ENCODE measurements at regions not wholly inside any gene's neighbourhood (a gene's known extent, or its start where the extent isn't known, plus 50 kb on each side); places are given as distances from the start of the nearest gene placed in this dataset.
A peak's percentile ranks its signal among the peaks of the same experiment; 100 is the strongest.

- no peak overlapping the region for H4K91ac ChIP-seq (ENCODE audit: insufficient read depth, low read depth, low read length)
- H4K5ac ChIP-seq (ENCODE audit: low read depth, low read length): no peak overlapping the region
- no peak overlapping the region for H3K4me2 ChIP-seq (ENCODE audit: low read depth, low read length)
- no TSS peak for BruUV-seq (replicated peaks)
- H3K79me1 ChIP-seq (ENCODE audit: low read depth in 1 of 2, low read length in 2 of 2): no peaks in the 10 kb centered on the region
- no peaks in the 10 kb centered on the region for H3K4me1 ChIP-seq (ENCODE audit: control insufficient read depth, insufficient read depth, low read length)
- no peak overlapping the region for H3K23ac ChIP-seq (ENCODE audit: low read depth, low read length)
- no peaks in the 10 kb centered on the region for H4K20me1 ChIP-seq (ENCODE audit: insufficient read depth, low read length)
- H3K9me1 ChIP-seq (ENCODE audit: insufficient read depth, low read length): no peaks in the 10 kb centered on the region
- no peak overlapping the region for H4K8ac ChIP-seq (ENCODE audit: low read depth in 2 of 2, low read length in 2 of 2)
- H2AK9ac ChIP-seq (replicated peaks; ENCODE audit: low read depth, low read length, poor library complexity): no peak overlapping the region
- no peak overlapping the region for H3K56ac ChIP-seq (ENCODE audit: extremely low read depth, insufficient read depth, low read length)
- no peak overlapping the region for H3K9ac ChIP-seq (ENCODE audit: low read depth, low read length)
- no peak overlapping the region for H3K4ac ChIP-seq (ENCODE audit: low read depth, low read length)
- H3K27me3 ChIP-seq (ENCODE audit: control insufficient read depth, insufficient read depth, low read length): peaks cover 15% of the 10 kb centered on the region
- H3K4me3 ChIP-seq (ENCODE audit: insufficient read depth, low read depth, low read length): no peak overlapping the region
- no CpG with 5 or more reads among the region's 2 CpGs for WGBS, 2 experiments (ENCODE audit: extremely low coverage in 2 of 2, insufficient read length in 1 of 2)
- intact Hi-C loops (cut with micrococcal nuclease) (loop anchor here (1.0 to 10.0 kb wide), 3 partner anchors 429 to 632 kb away; no protein-coding TSS in a partner anchor), dilution Hi-C loops (cut with HindIII; ENCODE audit: low sequenced_read_pairs, unreplicated experiment) (no loop called here), in situ Hi-C loops (cut with MboI; ENCODE audit: low sequenced_read_pairs) (loop anchor here (10.0 to 25.0 kb wide), 4 partner anchors 432 to 1192 kb away; no protein-coding TSS in a partner anchor)
- CTCF ChIA-PET: interaction anchor here (0.6 to 1.3 kb wide), 7 partner anchors 433 to 1187 kb away, joined by 3 to 11 read pairs (median 3); no protein-coding TSS in a partner anchor
- POLR2A ChIA-PET (ENCODE audit: unreplicated experiment): no interaction called here
- H2BK5ac ChIP-seq (ENCODE audit: low read depth, low read length, poor library complexity, severe bottlenecking): no peak overlapping the region
- DNase-seq: peak; percentile 46
- no peaks in the 10 kb centered on the region for H3K9me3 ChIP-seq (ENCODE audit: control insufficient read depth, insufficient read depth, low read length)
- no peak overlapping the region for H2BK20ac ChIP-seq (ENCODE audit: low read depth, low read length)
- no peaks in the 10 kb centered on the region for H3K36me3 ChIP-seq (ENCODE audit: control insufficient read depth, insufficient read depth, low read length)
- no peak overlapping the region for H3K14ac ChIP-seq (replicated peaks; ENCODE audit: low read depth, low read length)
- no peak overlapping the region for H2AK5ac ChIP-seq (ENCODE audit: low read depth, low read length)
- H3K27ac ChIP-seq (ENCODE audit: insufficient read depth, low read length): no peak overlapping the region
- TF ChIP-seq MAZ (IDR thresholded peaks at IDR 0.05; ENCODE audit: borderline replicate concordance, low read depth, low read length) (no peak), USF2 (IDR thresholded peaks at IDR 0.05; ENCODE audit: low read depth, low read length) (no peak), ELK1 (IDR thresholded peaks at IDR 0.05; ENCODE audit: borderline replicate concordance, low read depth, low read length) (no peak), RAD21 (IDR thresholded peaks at IDR 0.05; ENCODE audit: low read length) (peak; percentile 66), CHD1 (IDR thresholded peaks at IDR 0.05; ENCODE audit: low read depth, low read length) (no peak), SMC3 (IDR thresholded peaks at IDR 0.05; ENCODE audit: low read depth, low read length) (peak; percentile 40), CTCF (conservative IDR thresholded peaks at IDR 0.05; ENCODE audit: low read depth, low read length) (peak; percentile 58)
- no peak overlapping the region for H3K18ac ChIP-seq (ENCODE audit: low read depth, low read length)
- no peak overlapping the region for H2AFZ ChIP-seq (replicated peaks; ENCODE audit: low read length, poor library complexity)
- H2BK15ac ChIP-seq (ENCODE audit: low read depth, low read length): no peak overlapping the region
- ATAC-seq (ENCODE audit: low read depth): peak; percentile 53
- no peak overlapping the region for H2BK120ac ChIP-seq (ENCODE audit: low read depth, low read length)
Measured at GRCh38 chr9:19922476-19923118, 133.8 kb upstream of the SLC24A2 start.
